Right lobe of liver (tissue), 6 donors: ENCODE measurements at regions not wholly inside any gene's neighbourhood (a gene's known extent, or its start where the extent isn't known, plus 50 kb on each side); places are given as distances from the start of the nearest gene placed in this dataset.

ENCODE experiments used
- ATAC-seq, 4 donors: fragments of 200-7000 bp; cut with Tn5 transposase; one replicate each; pipeline ENCODE4 v1.9.1; 2020; ENCODE audit warnings: mild to moderate bottlenecking in 4 of 4, moderate library complexity in 4 of 4
- DNase-seq, 3 donors: peaks; one replicate each; pipeline ENCODE4 v3.0.0-alpha.2; 2020
- H3K27ac ChIP-seq, 3 donors: fragments of 200-600 bp; one replicate each; pipeline ENCODE4 v1.8.0; 2022
- H3K27me3 ChIP-seq, 2 donors: fragments of 200-600 bp; one replicate each; pipeline ENCODE4 v1.8.0; 2022
- H3K36me3 ChIP-seq, 4 donors: fragments of 200-600 bp; sonication (generic) in 1 of 4; one replicate each; pipeline versions ENCODE4 v1.5.1 to v1.8.0; 2017 to 2022; ENCODE audit warnings: control low read depth in 1 of 4
- H3K4me1 ChIP-seq, 4 donors: fragments of 200-600 bp; sonication (generic) in 1 of 4; one replicate each; pipeline versions ENCODE4 v1.5.1 to v1.8.0; 2017 to 2022; ENCODE audit warnings: control low read depth in 1 of 4
- H3K4me3 ChIP-seq, 3 donors: fragments of 200-600 bp; one replicate each; pipeline ENCODE4 v1.8.0; 2022
- H3K9me3 ChIP-seq, 4 donors: fragments of 200-600 bp; sonication (generic) in 1 of 4; one replicate each; pipeline versions ENCODE4 v1.5.1 to v1.8.0; 2017 to 2022; ENCODE audit warnings: control low read depth in 1 of 4
- CTCF ChIP-seq, 4 donors: fragments of 200-600 bp in 3 of 4; fragments of 450-650 bp in 1 of 4; IDR thresholded peaks; one replicate each; pipeline versions ENCODE4 v1.5.1 to v1.8.0; 2016 to 2022; ENCODE audit warnings: antibody characterized with exemption in 4 of 4, mild to moderate bottlenecking in 2 of 4
- POLR2A ChIP-seq: fragments of 450-650 bp; IDR thresholded peaks from one replicate; pipeline ENCODE4 v1.6.1; 2017; ENCODE audit warnings: antibody characterized with exemption, mild to moderate bottlenecking
- WGBS: methylation state at CpG from one replicate; pipeline ENCODE4 v1.1.6; 2018; ENCODE audit warnings: low coverage, low lambda C conversion rate; ENCODE audit not compliant: insufficient coverage; ENCODE audit errors: missing lambda C conversion rate; 5-methylcytosine and 5-hydroxymethylcytosine counted together
- intact Hi-C, 2 donors: fragments of 100-400 bp; cut with DNase I; formaldehyde crosslinking; loops; one replicate each; pipeline versions ENCODE4 v1.11.2 to v1.14.1; 2022
- microRNA-seq, 2 donors: library from miRNA; unstranded; fragments of <30 nt; microRNA quantifications; one replicate each; pipeline ENCODE4, GENCODE V29; 2019 to 2020
- small RNA-seq, 2 experiments: library from RNA; depleted of rRNA; stranded (forward); fragments of <200 nt; gene quantifications; one replicate each; pipeline ENCODE3, GENCODE V24; 2016
- donor health status: DM: no; HTN: yes; CAD: no.
- donor health status: DM: no; HTN: no; CAD: no.
- donor health status: DM: no; HTN: no; CAD: no.
- donor health status: DM: no; HTN: yes; CAD: no.
- donor health status: DM: no; HTN: yes; CAD: no.

- 31% methylated on average over 4 of the region's 4 CpGs for WGBS
- no peaks in the 10 kb centered on the region for H3K9me3 ChIP-seq
- intact Hi-C loops: no loop called here
- TF ChIP-seq CTCF (IDR thresholded peaks at IDR 0.05): no peak
- no peak for DNase-seq
- no peak overlapping the region for H3K4me3 ChIP-seq
- no peak for ATAC-seq
- H3K27ac ChIP-seq: no peak overlapping the region
- H3K4me1 ChIP-seq: no peaks in the 10 kb centered on the region
- no peaks in the 10 kb centered on the region for H3K27me3 ChIP-seq
- H3K36me3 ChIP-seq: no peaks in the 10 kb centered on the region
Observed at GRCh38 chr5:7329141-7329540, 66.8 kb upstream of the ADCY2 start.

- Histone ChIP-seq H3K36me3 (no peaks in the 10 kb centered on the region), H3K27ac (no peak overlapping the region), H3K9me3 (no peaks in the 10 kb centered on the region), H3K4me1 (no peaks in the 10 kb centered on the region), H3K27me3 (no peaks in the 10 kb centered on the region), H3K4me3 (no peak overlapping the region)
- DNase-seq (no peak), ATAC-seq (no peak)
- 56% methylated on average over 3 of the region's 3 CpGs for WGBS
- no peak for TF ChIP-seq CTCF (IDR thresholded peaks at IDR 0.05)
- TF ChIP-seq POLR2A: no peak
- intact Hi-C loops: no loop called here
Observed at GRCh38 chr5:7329712-7330111, 66.2 kb upstream of the ADCY2 start.

GRCh38 chr5:7330256-7330655, 65.7 kb upstream of the ADCY2 start:
- Histone ChIP-seq H3K9me3 (no peaks in the 10 kb centered on the region), H3K4me3 (no peak overlapping the region), H3K27ac (no peak overlapping the region), H3K36me3 (no peaks in the 10 kb centered on the region), H3K27me3 (no peaks in the 10 kb centered on the region), H3K4me1 (no peaks in the 10 kb centered on the region)
- WGBS: 17% methylated on average over 3 of the region's 3 CpGs
- intact Hi-C loops: no loop called here
- ATAC-seq (no peak), DNase-seq (no peak)
- TF ChIP-seq CTCF (IDR thresholded peaks at IDR 0.05) (no peak), POLR2A (no peak)

- 38% methylated on average over 5 of the region's 7 CpGs for WGBS
- Histone ChIP-seq H3K4me1 (no peaks in the 10 kb centered on the region), H3K27me3 (no peaks in the 10 kb centered on the region), H3K27ac (no peak overlapping the region), H3K36me3 (no peaks in the 10 kb centered on the region), H3K4me3 (no peak overlapping the region), H3K9me3 (no peaks in the 10 kb centered on the region)
- intact Hi-C loops: no loop called here
- ATAC-seq (no peak), DNase-seq (no peak)
- TF ChIP-seq CTCF (IDR thresholded peaks at IDR 0.05) (no peak), POLR2A (no peak)
Observed at GRCh38 chr5:7331131-7331530, 64.8 kb upstream of the ADCY2 start.

Small RNA genes lying in the stretch of these regions (microRNA-seq; reads per million reads assigned to microRNA genes)
- 0 reads per million in 2 donors for gene MIR4278

Small RNA genes lying in the stretch of these regions (small RNA-seq; reads per million reads assigned to genes)
- gene RF00017 (0 reads per million in 2 experiments), gene RNA5SP176 (0 reads per million in 2 experiments)
